ENCODE measurements at regions not wholly inside any gene's neighbourhood (a gene's known extent, or its start where the extent isn't known, plus 50 kb on each side); places are given as distances from the start of the nearest gene placed in this dataset.

- H3K27ac Mint-ChIP-seq = no peak overlapping the region
- DNase-seq (ENCODE audit: low spot score, unreplicated experiment) = no peak
- H3K4me1 Mint-ChIP-seq (ENCODE audit: low read depth) = peaks cover 10% of the 10 kb centered on the region
- H3K9me3 Mint-ChIP-seq (ENCODE audit: low read depth) = no peaks in the 10 kb centered on the region
- peaks cover 50% of the 10 kb centered on the region for H3K27me3 Mint-ChIP-seq
- H3K4me3 Mint-ChIP-seq (ENCODE audit: low read depth) = no peak overlapping the region
- H3K36me3 Mint-ChIP-seq (ENCODE audit: insufficient read depth) = no peaks in the 10 kb centered on the region
- TF ChIP-seq CTCF (IDR thresholded peaks at IDR 0.05; ENCODE audit: unreplicated experiment) = no peak
Observed at GRCh38 chr5:133819977-133820471, 148.4 kb downstream of the C5orf15 start.

- Mint-ChIP-seq H3K27ac (no peak overlapping the region), H3K36me3 (ENCODE audit: insufficient read depth) (no peaks in the 10 kb centered on the region), H3K4me3 (ENCODE audit: low read depth) (no peak overlapping the region), H3K9me3 (ENCODE audit: low read depth) (no peaks in the 10 kb centered on the region), H3K4me1 (ENCODE audit: low read depth) (peaks cover 7% of the 10 kb centered on the region), H3K27me3 (peaks cover 56% of the 10 kb centered on the region)
- TF ChIP-seq CTCF (IDR thresholded peaks at IDR 0.05; ENCODE audit: unreplicated experiment) = no peak
- no peak for DNase-seq (ENCODE audit: low spot score, unreplicated experiment)
Observed at GRCh38 chr5:133818869-133819600, 149.4 kb downstream of the C5orf15 start.

GRCh38 chr5:133818031-133818431 lies 150.4 kb downstream of the C5orf15 start:
- H3K27ac Mint-ChIP-seq = no peak overlapping the region
- peaks cover 7% of the 10 kb centered on the region for H3K4me1 Mint-ChIP-seq (ENCODE audit: low read depth)
- no peak for TF ChIP-seq CTCF (IDR thresholded peaks at IDR 0.05; ENCODE audit: unreplicated experiment)
- H3K9me3 Mint-ChIP-seq (ENCODE audit: low read depth) = no peaks in the 10 kb centered on the region
- H3K36me3 Mint-ChIP-seq (ENCODE audit: insufficient read depth) = no peaks in the 10 kb centered on the region
- no peak for DNase-seq (ENCODE audit: low spot score, unreplicated experiment)
- H3K4me3 Mint-ChIP-seq (ENCODE audit: low read depth) = no peak overlapping the region
- H3K27me3 Mint-ChIP-seq = peaks cover 58% of the 10 kb centered on the region

- peaks cover 7% of the 10 kb centered on the region for H3K4me1 Mint-ChIP-seq (ENCODE audit: low read depth)
Observed at GRCh38 chr5:133817456-133817855, 151.0 kb downstream of the C5orf15 start.

GRCh38 chr5:133816791-133817190 lies 151.6 kb downstream of the C5orf15 start:
- peaks cover 7% of the 10 kb centered on the region for H3K4me1 Mint-ChIP-seq (ENCODE audit: low read depth)
- no peak overlapping the region for H3K4me3 Mint-ChIP-seq (ENCODE audit: low read depth)
- no peak overlapping the region for H3K27ac Mint-ChIP-seq
- no peak for DNase-seq (ENCODE audit: low spot score, unreplicated experiment)
- H3K36me3 Mint-ChIP-seq (ENCODE audit: insufficient read depth) = no peaks in the 10 kb centered on the region
- TF ChIP-seq CTCF (IDR thresholded peaks at IDR 0.05; ENCODE audit: unreplicated experiment) = no peak
- H3K27me3 Mint-ChIP-seq = peaks cover 57% of the 10 kb centered on the region
- H3K9me3 Mint-ChIP-seq (ENCODE audit: low read depth) = no peaks in the 10 kb centered on the region

More at GRCh38 chr5:133817456-133817855, 151.0 kb downstream of the C5orf15 start:
- H3K36me3 Mint-ChIP-seq (ENCODE audit: insufficient read depth) = no peaks in the 10 kb centered on the region
- TF ChIP-seq CTCF (IDR thresholded peaks at IDR 0.05; ENCODE audit: unreplicated experiment) = no peak
- no peak for DNase-seq (ENCODE audit: low spot score, unreplicated experiment)
- H3K4me3 Mint-ChIP-seq (ENCODE audit: low read depth) = no peak overlapping the region
- no peak overlapping the region for H3K27ac Mint-ChIP-seq
- H3K9me3 Mint-ChIP-seq (ENCODE audit: low read depth) = no peaks in the 10 kb centered on the region
- H3K27me3 Mint-ChIP-seq = peaks cover 55% of the 10 kb centered on the region

Data from progenitor cell of endocrine pancreas (in vitro differentiated cells).